ENCODE measurements at regions not wholly inside any gene's neighbourhood (a gene's known extent, or its start where the extent isn't known, plus 50 kb on each side); places are given as distances from the start of the nearest gene placed in this dataset.

GRCh38 chr7:93006480-93007095, 111.2 kb downstream of the SAMD9 start:
- no peak for TF ChIP-seq POLR2A (IDR thresholded peaks at IDR 0.05; ENCODE audit: extremely low read depth, insufficient read length)
- no peak for TF ChIP-seq CTCF (IDR thresholded peaks at IDR 0.05; ENCODE audit: low read depth, low read length)
- TF ChIP-seq MAX (IDR thresholded peaks at IDR 0.05; ENCODE audit: low read depth, low read length): no peak
- TF ChIP-seq MYC (IDR thresholded peaks at IDR 0.05; ENCODE audit: low read depth, low read length): no peak
